CD14-positive monocyte (primary cell): ENCODE measurements at regions not wholly inside any gene's neighbourhood (a gene's known extent, or its start where the extent isn't known, plus 50 kb on each side); places are given as distances from the start of the nearest gene placed in this dataset.

Experiments used
- DNase-seq, 3 donors: peaks; one replicate each; pipeline ENCODE4 v3.0.0-alpha.2; 2011 to 2022
- H2AFZ ChIP-seq: 2 replicates; pipeline ENCODE4 v1.6.0; 2012; ENCODE audit warnings: mild to moderate bottlenecking, low read depth, low read length, inconsistent platforms; ENCODE audit not compliant: insufficient read depth, poor library complexity, severe bottlenecking
- H3K27ac ChIP-seq, 2 donors: 1 replicate in 1 of 2; 2 replicates in 1 of 2; pipeline ENCODE4 v1.5.1; 2012 to 2013; ENCODE audit warnings: low read length in 2 of 2, control low read depth in 1 of 2, inconsistent platforms in 1 of 2, low read depth in 1 of 2, mild to moderate bottlenecking in 1 of 2
- H3K27me3 ChIP-seq, 2 donors: one replicate each; pipeline versions ENCODE4 v1.6.0 to v1.6.1; 2011 to 2013; ENCODE audit warnings: low read length in 2 of 2; ENCODE audit not compliant: control insufficient read depth in 2 of 2, insufficient read depth in 2 of 2
- H3K36me3 ChIP-seq, 2 donors: replicated peaks in 1 of 2; 1 replicate in 1 of 2; 2 replicates in 1 of 2; pipeline versions ENCODE4 v1.5.1 to v1.6.1; 2012 to 2013; ENCODE audit warnings: low read length in 2 of 2, control low read depth in 1 of 2, inconsistent platforms in 1 of 2, mild to moderate bottlenecking in 1 of 2; ENCODE audit not compliant: insufficient read depth in 2 of 2, control insufficient read depth in 1 of 2
- H3K4me1 ChIP-seq, 2 donors: 1 replicate in 1 of 2; 2 replicates in 1 of 2; pipeline versions ENCODE4 v1.5.1 to v1.6.1; 2012 to 2013; ENCODE audit warnings: low read length in 2 of 2, control low read depth in 1 of 2, inconsistent platforms in 1 of 2, mild to moderate bottlenecking in 1 of 2, moderate library complexity in 1 of 2; ENCODE audit not compliant: insufficient read depth in 2 of 2, control insufficient read depth in 1 of 2
- H3K4me2 ChIP-seq: replicated peaks from 2 replicates; pipeline ENCODE3; 2012; ENCODE audit warnings: low read length, moderate library complexity, mild to moderate bottlenecking; ENCODE audit not compliant: poor library complexity, severe bottlenecking; ENCODE audit errors: extremely low read depth
- H3K4me3 ChIP-seq, 3 experiments: fragments of 200-600 bp in 1 of 3; sonication (generic) in 1 of 3; replicated peaks in 1 of 3; 1 replicate in 2 of 3; 2 replicates in 1 of 3; pipeline ENCODE4 v1.5.1; 2011 to 2013; ENCODE audit warnings: low read length in 3 of 3, mild to moderate bottlenecking in 3 of 3, control low read depth in 2 of 3, low read depth in 2 of 3, inconsistent platforms in 1 of 3, moderate library complexity in 1 of 3
- H3K79me2 ChIP-seq: 2 replicates; pipeline ENCODE4 v1.6.0; 2012; ENCODE audit warnings: mild to moderate bottlenecking, control low read depth, inconsistent platforms, low read length, moderate library complexity; ENCODE audit not compliant: insufficient read depth
- H3K9ac ChIP-seq: 2 replicates; pipeline ENCODE4 v1.6.0; 2017; ENCODE audit warnings: low read length, mild to moderate bottlenecking; ENCODE audit not compliant: insufficient read depth, poor library complexity, severe bottlenecking
- H3K9me3 ChIP-seq, 2 donors: replicated peaks in 1 of 2; 1 replicate in 1 of 2; 2 replicates in 1 of 2; pipeline versions ENCODE4 v1.5.1 to v1.6.1; 2012 to 2013; ENCODE audit warnings: low read length in 2 of 2, control low read depth in 1 of 2; ENCODE audit not compliant: control insufficient read depth in 1 of 2, insufficient read depth in 1 of 2
- H4K20me1 ChIP-seq: 2 replicates; pipeline ENCODE4 v1.6.0; 2012; ENCODE audit warnings: mild to moderate bottlenecking, low read length, control low read depth, moderate library complexity; ENCODE audit not compliant: insufficient read depth
- H3K27ac Mint-ChIP-seq, 7 donors: one replicate each; pipeline ENCODE4 v1.8.0; 2020; ENCODE audit warnings: mild to moderate bottlenecking in 7 of 7, mixed read lengths in 7 of 7, moderate library complexity in 6 of 7, inconsistent platforms in 2 of 7
- H3K27me3 Mint-ChIP-seq, 3 donors: one replicate each; pipeline ENCODE4 v1.8.0; 2021 to 2022; ENCODE audit warnings: low read depth in 3 of 3, mild to moderate bottlenecking in 3 of 3, mixed read lengths in 3 of 3, moderate library complexity in 3 of 3, inconsistent platforms in 1 of 3
- H3K36me3 Mint-ChIP-seq, 2 donors: one replicate each; pipeline ENCODE4 v1.8.0; 2020; ENCODE audit warnings: mixed read lengths in 2 of 2, inconsistent platforms in 1 of 2, mild to moderate bottlenecking in 1 of 2
- H3K4me1 Mint-ChIP-seq: one replicate; pipeline ENCODE4 v1.8.0; 2020; ENCODE audit warnings: mild to moderate bottlenecking, mixed read lengths
- H3K4me3 Mint-ChIP-seq, 2 donors: one replicate each; pipeline ENCODE4 v1.8.0; 2020; ENCODE audit warnings: mild to moderate bottlenecking in 2 of 2, mixed read lengths in 2 of 2, moderate library complexity in 1 of 2
- H3K9me3 Mint-ChIP-seq, 7 donors: one replicate each; pipeline ENCODE4 v1.8.0; 2020 to 2022; ENCODE audit warnings: mixed read lengths in 7 of 7, mild to moderate bottlenecking in 6 of 7, moderate library complexity in 6 of 7, inconsistent platforms in 2 of 7
- WGBS: methylation state at CpG from one replicate; pipeline ENCODE4 v1.1.5; 2013; ENCODE audit warnings: missing lambda C conversion rate; ENCODE audit not compliant: insufficient coverage; 5-methylcytosine and 5-hydroxymethylcytosine counted together
- intact Hi-C, 2 donors: fragments of 100-400 bp; cut with micrococcal nuclease; formaldehyde crosslinking; loops; one replicate each; pipeline versions ENCODE4 v1.15.0 to v1.15.1; 2023
- TF ChIP-seq, protein P1 (sequence below): fragments of 200-600 bp; IDR thresholded peaks from one replicate; pipeline ENCODE4 v1.8.0; 2022; ENCODE audit warnings: antibody characterized with exemption, mild to moderate bottlenecking

DNA sequence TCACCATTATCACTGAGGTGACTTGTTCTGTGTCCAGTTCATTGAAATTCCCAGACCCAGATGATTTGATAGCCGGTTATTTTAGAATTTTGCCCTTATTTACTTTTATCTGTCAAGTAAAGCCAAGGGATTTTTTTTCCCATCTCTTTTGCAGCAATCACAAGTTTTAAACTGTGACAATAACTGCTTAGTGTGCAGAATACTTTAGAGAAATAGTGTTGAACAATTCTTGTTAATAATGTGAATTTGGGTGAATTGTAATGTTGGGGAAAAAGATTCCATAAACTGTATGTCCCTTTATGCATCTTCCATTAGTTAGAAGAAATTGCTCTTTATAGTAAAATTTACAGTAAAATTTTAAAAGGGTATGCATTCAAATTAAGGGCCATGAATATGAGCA is 79.5 kb downstream of the SLITRK6 start:
- no peak overlapping the region for H2AFZ ChIP-seq
- Mint-ChIP-seq H3K4me3 (no peak overlapping the region), H3K9me3 (peaks cover 0 to 2% (median 0%) of the 10 kb centered on the region in 7 donors), H3K27me3 (no peaks in the 10 kb centered on the region), H3K4me1 (no peaks in the 10 kb centered on the region), H3K27ac (no peak overlapping the region), H3K36me3 (no peaks in the 10 kb centered on the region)
- no peak overlapping the region for H3K9ac ChIP-seq
- no peak overlapping the region for H3K4me2 ChIP-seq
- no peaks in the 10 kb centered on the region for H3K9me3 ChIP-seq
- no peak overlapping the region for H3K4me3 ChIP-seq
- no peaks in the 10 kb centered on the region for H3K36me3 ChIP-seq
- H4K20me1 ChIP-seq, result no peaks in the 10 kb centered on the region
- H3K27ac ChIP-seq, result no peak overlapping the region
- DNase-seq, result no peak
- TF ChIP-seq, protein P1, sequence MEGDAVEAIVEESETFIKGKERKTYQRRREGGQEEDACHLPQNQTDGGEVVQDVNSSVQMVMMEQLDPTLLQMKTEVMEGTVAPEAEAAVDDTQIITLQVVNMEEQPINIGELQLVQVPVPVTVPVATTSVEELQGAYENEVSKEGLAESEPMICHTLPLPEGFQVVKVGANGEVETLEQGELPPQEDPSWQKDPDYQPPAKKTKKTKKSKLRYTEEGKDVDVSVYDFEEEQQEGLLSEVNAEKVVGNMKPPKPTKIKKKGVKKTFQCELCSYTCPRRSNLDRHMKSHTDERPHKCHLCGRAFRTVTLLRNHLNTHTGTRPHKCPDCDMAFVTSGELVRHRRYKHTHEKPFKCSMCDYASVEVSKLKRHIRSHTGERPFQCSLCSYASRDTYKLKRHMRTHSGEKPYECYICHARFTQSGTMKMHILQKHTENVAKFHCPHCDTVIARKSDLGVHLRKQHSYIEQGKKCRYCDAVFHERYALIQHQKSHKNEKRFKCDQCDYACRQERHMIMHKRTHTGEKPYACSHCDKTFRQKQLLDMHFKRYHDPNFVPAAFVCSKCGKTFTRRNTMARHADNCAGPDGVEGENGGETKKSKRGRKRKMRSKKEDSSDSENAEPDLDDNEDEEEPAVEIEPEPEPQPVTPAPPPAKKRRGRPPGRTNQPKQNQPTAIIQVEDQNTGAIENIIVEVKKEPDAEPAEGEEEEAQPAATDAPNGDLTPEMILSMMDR, result no peak
- H3K79me2 ChIP-seq, result no peaks in the 10 kb centered on the region
- H3K27me3 ChIP-seq, result no peaks in the 10 kb centered on the region
- WGBS, result 100% methylated on average over 1 of the region's 1 CpG
- no peaks in the 10 kb centered on the region for H3K4me1 ChIP-seq
- intact Hi-C loops, result no loop called here

DNA sequence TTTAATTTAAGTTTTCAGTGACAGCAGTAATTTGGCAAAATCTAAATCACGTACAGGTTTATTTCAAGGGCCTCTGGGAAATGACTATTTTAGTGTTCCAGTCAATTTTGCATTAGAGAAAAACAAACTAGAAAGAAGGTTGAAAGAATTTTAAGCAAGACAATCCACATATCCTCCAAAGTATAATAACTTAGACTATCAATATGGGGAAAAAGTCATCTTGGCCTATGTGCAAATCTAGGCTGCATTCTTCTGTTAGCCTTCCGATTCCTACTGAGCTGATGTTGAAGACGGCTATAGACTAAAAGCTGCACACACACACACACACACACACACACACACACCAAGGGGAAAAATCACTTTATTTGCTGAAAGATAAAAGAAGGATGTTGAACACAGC is 81.3 kb downstream of the SLITRK6 start:
- no peaks in the 10 kb centered on the region for H3K36me3 ChIP-seq
- WGBS, result no CpG with 5 or more reads among the region's 3 CpGs

More for the DNA sequence above, 81.3 kb downstream of the SLITRK6 start:
- Mint-ChIP-seq H3K9me3 (peaks cover 0 to 2% (median 0%) of the 10 kb centered on the region in 7 donors), H3K4me3 (no peak overlapping the region), H3K4me1 (no peaks in the 10 kb centered on the region), H3K27me3 (no peaks in the 10 kb centered on the region), H3K36me3 (no peaks in the 10 kb centered on the region), H3K27ac (no peak overlapping the region)
- H3K79me2 ChIP-seq, result no peaks in the 10 kb centered on the region
- H3K4me3 ChIP-seq, result no peak overlapping the region
- H3K27ac ChIP-seq, result no peak overlapping the region
- no peak overlapping the region for H2AFZ ChIP-seq
- no peak overlapping the region for H3K4me2 ChIP-seq
- H3K9me3 ChIP-seq, result no peaks in the 10 kb centered on the region
- no peak overlapping the region for H3K9ac ChIP-seq
- no peak for DNase-seq
- TF ChIP-seq, protein P1, result no peak
- no peaks in the 10 kb centered on the region for H3K27me3 ChIP-seq
- H4K20me1 ChIP-seq, result no peaks in the 10 kb centered on the region
- intact Hi-C loops, result no loop called here
- H3K4me1 ChIP-seq, result no peaks in the 10 kb centered on the region
